ENCODE measurements at regions not wholly inside any gene's neighbourhood (a gene's known extent, or its start where the extent isn't known, plus 50 kb on each side); places are given as distances from the start of the nearest gene placed in this dataset.

- no peak for TF ChIP-seq CTCF (IDR thresholded peaks at IDR 0.05)
- no peak overlapping the region for H3K27ac ChIP-seq (ENCODE audit: low read length)
- no peak overlapping the region for H3K4me3 Mint-ChIP-seq
- H3K4me1 ChIP-seq (ENCODE audit: control insufficient read depth, insufficient read depth, low read length), result no peaks in the 10 kb centered on the region
- no peaks in the 10 kb centered on the region for H3K36me3 ChIP-seq (ENCODE audit: control insufficient read depth, insufficient read depth, low read length)
- H3K27me3 ChIP-seq (ENCODE audit: control insufficient read depth, insufficient read depth, low read length), result no peaks in the 10 kb centered on the region
- peaks cover 12 to 38% of the 10 kb centered on the region in 2 donors for H3K9me3 Mint-ChIP-seq
- WGBS (ENCODE audit: insufficient coverage), result 76% methylated on average over 4 of the region's 4 CpGs
- ATAC-seq (no peak), DNase-seq (no peak)
- no peaks in the 10 kb centered on the region for H3K4me1 Mint-ChIP-seq
- intact Hi-C loops (cut with micrococcal nuclease), result no loop called here
- H3K27me3 Mint-ChIP-seq (ENCODE audit: low read depth in 2 of 2), result no peaks in the 10 kb centered on the region
- H3K36me3 Mint-ChIP-seq, result peaks cover 13% of the 10 kb centered on the region
- H3K9me3 ChIP-seq (ENCODE audit: control insufficient read depth, insufficient read depth, low read length), result peaks cover 8% of the 10 kb centered on the region
- no peak overlapping the region for H3K4me3 ChIP-seq (ENCODE audit: low read length)
- no peak overlapping the region for H3K27ac Mint-ChIP-seq
Measured at GRCh38 chr11:90823446-90823845, 600.6 kb upstream of the CHORDC1 start.

GRCh38 chr11:90822996-90823395 lies 600.1 kb upstream of the CHORDC1 start:
- H3K9me3 ChIP-seq (ENCODE audit: control insufficient read depth, insufficient read depth, low read length), result peaks cover 8% of the 10 kb centered on the region
- ATAC-seq (no peak), DNase-seq (no peak)
- H3K4me1 ChIP-seq (ENCODE audit: control insufficient read depth, insufficient read depth, low read length), result no peaks in the 10 kb centered on the region
- H3K4me3 ChIP-seq (ENCODE audit: low read length), result no peak overlapping the region
- no peak overlapping the region for H3K27ac ChIP-seq (ENCODE audit: low read length)
- Mint-ChIP-seq H3K4me3 (no peak overlapping the region), H3K27me3 (ENCODE audit: low read depth in 2 of 2) (no peaks in the 10 kb centered on the region), H3K36me3 (peaks cover 13% of the 10 kb centered on the region), H3K9me3 (peaks cover 12 to 38% of the 10 kb centered on the region in 2 donors), H3K4me1 (no peaks in the 10 kb centered on the region), H3K27ac (no peak overlapping the region)
- no peaks in the 10 kb centered on the region for H3K36me3 ChIP-seq (ENCODE audit: control insufficient read depth, insufficient read depth, low read length)
- no peak for TF ChIP-seq CTCF (IDR thresholded peaks at IDR 0.05)
- WGBS (ENCODE audit: insufficient coverage), result 96% methylated on average over 5 of the region's 5 CpGs
- intact Hi-C loops (cut with micrococcal nuclease), result no loop called here
- no peaks in the 10 kb centered on the region for H3K27me3 ChIP-seq (ENCODE audit: control insufficient read depth, insufficient read depth, low read length)

GRCh38 chr11:90818196-90818745 lies 595.4 kb upstream of the CHORDC1 start:
- H3K9me3 Mint-ChIP-seq, result peaks cover 11 to 31% of the 10 kb centered on the region in 2 donors
- intact Hi-C loops (cut with micrococcal nuclease), result no loop called here
- H3K4me1 ChIP-seq (ENCODE audit: control insufficient read depth, insufficient read depth, low read length), result no peaks in the 10 kb centered on the region
- no peak overlapping the region for H3K4me3 ChIP-seq (ENCODE audit: low read length)
- ATAC-seq, result no peak
- H3K27ac ChIP-seq (ENCODE audit: low read length), result no peak overlapping the region
- no CpG with 5 or more reads among the region's 1 CpG for WGBS (ENCODE audit: insufficient coverage)
- H3K36me3 ChIP-seq (ENCODE audit: control insufficient read depth, insufficient read depth, low read length), result no peaks in the 10 kb centered on the region
- no peak overlapping the region for H3K27ac Mint-ChIP-seq
- H3K36me3 Mint-ChIP-seq, result peaks cover 13% of the 10 kb centered on the region
- no peaks in the 10 kb centered on the region for H3K27me3 Mint-ChIP-seq (ENCODE audit: low read depth in 2 of 2)
- H3K4me3 Mint-ChIP-seq, result no peak overlapping the region
- peaks cover 8% of the 10 kb centered on the region for H3K9me3 ChIP-seq (ENCODE audit: control insufficient read depth, insufficient read depth, low read length)
- no peak for DNase-seq
- no peak for TF ChIP-seq CTCF (IDR thresholded peaks at IDR 0.05)
- H3K27me3 ChIP-seq (ENCODE audit: control insufficient read depth, insufficient read depth, low read length), result no peaks in the 10 kb centered on the region
- no peaks in the 10 kb centered on the region for H3K4me1 Mint-ChIP-seq

GRCh38 chr11:90809581-90809980 lies 586.7 kb upstream of the CHORDC1 start:
- WGBS (ENCODE audit: insufficient coverage), result 86% methylated on average over 5 of the region's 5 CpGs
- H3K4me3 ChIP-seq (ENCODE audit: low read length), result no peak overlapping the region
- peaks cover 9 to 11% of the 10 kb centered on the region in 2 donors for H3K9me3 Mint-ChIP-seq
- no peaks in the 10 kb centered on the region for H3K4me1 Mint-ChIP-seq
- no peak overlapping the region for H3K27ac Mint-ChIP-seq
- H3K27me3 ChIP-seq (ENCODE audit: control insufficient read depth, insufficient read depth, low read length), result no peaks in the 10 kb centered on the region
- intact Hi-C loops (cut with micrococcal nuclease), result no loop called here
- peaks cover 5% of the 10 kb centered on the region for H3K36me3 Mint-ChIP-seq
- H3K4me1 ChIP-seq (ENCODE audit: control insufficient read depth, insufficient read depth, low read length), result no peaks in the 10 kb centered on the region
- H3K27ac ChIP-seq (ENCODE audit: low read length), result no peak overlapping the region
- no peaks in the 10 kb centered on the region for H3K9me3 ChIP-seq (ENCODE audit: control insufficient read depth, insufficient read depth, low read length)
- H3K36me3 ChIP-seq (ENCODE audit: control insufficient read depth, insufficient read depth, low read length), result no peaks in the 10 kb centered on the region
- DNase-seq (no peak), ATAC-seq (no peak)
- no peaks in the 10 kb centered on the region for H3K27me3 Mint-ChIP-seq (ENCODE audit: low read depth in 2 of 2)
- TF ChIP-seq CTCF (IDR thresholded peaks at IDR 0.05), result no peak
- no peak overlapping the region for H3K4me3 Mint-ChIP-seq

Measured in natural killer cell (primary cell).